Heart left ventricle (tissue), 13 donors: ENCODE measurements at regions not wholly inside any gene's neighbourhood (a gene's known extent, or its start where the extent isn't known, plus 50 kb on each side); places are given as distances from the start of the nearest gene placed in this dataset.

Source experiments
- POLR2A ChIP-seq, 2 donors: fragments of 450-650 bp; IDR thresholded peaks; one replicate each; pipeline ENCODE4 v1.6.1; 2017; ENCODE audit warnings: antibody characterized with exemption in 2 of 2, mild to moderate bottlenecking in 2 of 2, moderate library complexity in 2 of 2
- TF ChIP-seq, protein P1 (sequence below), 12 donors: fragments of 200-600 bp; sonication (generic) in 4 of 12; IDR thresholded peaks; one replicate each; pipeline versions ENCODE4 v1.5.0 to v1.8.0; 2018 to 2022; ENCODE audit warnings: antibody characterized with exemption in 12 of 12, mild to moderate bottlenecking in 5 of 12
- donor health status: ischemic (EF 13 %, LVEDD 7.1; RV severe dilation, severe dysfunction).
- donor health status: DM: no; HTN: yes; CAD: no.
- donor health status: DM: no; HTN: no; CAD: no.
- donor health status: ischemic (EF 25% LVEDD 6.9; RV normal size, moderate dysfunction).
- donor health status: ischemic (EF 25% LVEDD 5.7; RV mildly dilated, moderate dysfunction).
- donor health status: ischemic (EF 35%, LVEDD 5.7; RV mildly dilated, moderate dysfunction).
- donor health status: nonischemic (EF 11% LVEDD 7.7; RV severe dilation, severe dysfunction).
- donor health status: DM: yes; HTN: yes; CAD: no.
- donor health status: PGD.
- donor health status: ischemic (EF 29% LVEDD 5.4; RV normal size, mild dysfunction).
- donor health status: nonischemic (EF 23%, LVEDD 6.1; RV moderate dilation, normal function).

DNA sequence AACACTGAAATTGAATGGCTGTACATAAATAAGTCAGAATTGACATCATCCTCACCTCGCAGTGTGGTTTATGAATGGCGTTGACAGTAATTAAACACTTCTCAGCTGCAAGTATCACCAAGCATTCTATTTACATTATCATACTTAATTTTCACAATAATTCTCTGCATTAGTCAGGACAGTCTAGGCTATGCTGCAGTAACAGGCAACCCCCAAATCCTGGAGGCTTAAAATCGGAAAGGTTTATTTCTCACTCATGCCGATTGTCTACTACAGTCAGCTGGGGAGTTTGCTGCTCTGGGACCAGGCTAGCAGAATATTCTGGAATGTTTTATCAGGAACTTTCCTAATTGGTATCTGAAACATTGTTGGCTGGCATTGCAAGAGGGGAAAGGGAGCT, 493.2 kb upstream of the ERCC4 start:
- TF ChIP-seq, protein P1, sequence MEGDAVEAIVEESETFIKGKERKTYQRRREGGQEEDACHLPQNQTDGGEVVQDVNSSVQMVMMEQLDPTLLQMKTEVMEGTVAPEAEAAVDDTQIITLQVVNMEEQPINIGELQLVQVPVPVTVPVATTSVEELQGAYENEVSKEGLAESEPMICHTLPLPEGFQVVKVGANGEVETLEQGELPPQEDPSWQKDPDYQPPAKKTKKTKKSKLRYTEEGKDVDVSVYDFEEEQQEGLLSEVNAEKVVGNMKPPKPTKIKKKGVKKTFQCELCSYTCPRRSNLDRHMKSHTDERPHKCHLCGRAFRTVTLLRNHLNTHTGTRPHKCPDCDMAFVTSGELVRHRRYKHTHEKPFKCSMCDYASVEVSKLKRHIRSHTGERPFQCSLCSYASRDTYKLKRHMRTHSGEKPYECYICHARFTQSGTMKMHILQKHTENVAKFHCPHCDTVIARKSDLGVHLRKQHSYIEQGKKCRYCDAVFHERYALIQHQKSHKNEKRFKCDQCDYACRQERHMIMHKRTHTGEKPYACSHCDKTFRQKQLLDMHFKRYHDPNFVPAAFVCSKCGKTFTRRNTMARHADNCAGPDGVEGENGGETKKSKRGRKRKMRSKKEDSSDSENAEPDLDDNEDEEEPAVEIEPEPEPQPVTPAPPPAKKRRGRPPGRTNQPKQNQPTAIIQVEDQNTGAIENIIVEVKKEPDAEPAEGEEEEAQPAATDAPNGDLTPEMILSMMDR (IDR thresholded peaks at IDR 0.05), result no peak
- no peak for TF ChIP-seq POLR2A (IDR thresholded peaks at IDR 0.05)
